Endodermal cell (in vitro differentiated cells): ENCODE measurements at regions not wholly inside any gene's neighbourhood (a gene's known extent, or its start where the extent isn't known, plus 50 kb on each side); places are given as distances from the start of the nearest gene placed in this dataset.
"Not testable (repeated sequence)": the region's sequence is repeated elsewhere in the genome, so short reads cannot be mapped to it uniquely, and the experiment has no call there.

ENCODE experiments used
- DNase-seq: peaks from one replicate; pipeline ENCODE4 v3.0.0-alpha.2; 2017
- H3K27ac ChIP-seq: 2 replicates; pipeline ENCODE4 v1.5.1; 2013; ENCODE audit warnings: mild to moderate bottlenecking, low read depth, low read length, moderate library complexity
- H3K27me3 ChIP-seq: 2 replicates; pipeline ENCODE4 v1.6.1; 2013; ENCODE audit warnings: mild to moderate bottlenecking, low read length, moderate library complexity; ENCODE audit not compliant: insufficient read depth, control insufficient read depth, poor library complexity, severe bottlenecking
- H3K36me3 ChIP-seq: 2 replicates; pipeline ENCODE4 v1.7.0; 2013; ENCODE audit warnings: mild to moderate bottlenecking, low read length, moderate library complexity; ENCODE audit not compliant: control insufficient read depth, insufficient read depth
- H3K4me1 ChIP-seq: one replicate; pipeline ENCODE4 v1.7.0; 2013; ENCODE audit warnings: low read length; ENCODE audit not compliant: control insufficient read depth, insufficient read depth
- H3K4me3 ChIP-seq: 2 replicates; pipeline ENCODE4 v1.5.1; 2013; ENCODE audit warnings: mild to moderate bottlenecking, low read length, moderate library complexity
- H3K9ac ChIP-seq: 2 replicates; pipeline ENCODE4 v1.6.1; 2013; ENCODE audit warnings: mild to moderate bottlenecking, low read length, moderate library complexity; ENCODE audit not compliant: poor library complexity, severe bottlenecking; ENCODE audit errors: extremely low read depth
- H3K9me3 ChIP-seq: 2 replicates; pipeline ENCODE4 v1.6.1; 2013; ENCODE audit warnings: mild to moderate bottlenecking, low read length, moderate library complexity; ENCODE audit not compliant: control insufficient read depth
- H3K27ac Mint-ChIP-seq: 2 replicates; pipeline ENCODE4 v1.8.0; 2020; ENCODE audit warnings: mixed read lengths
- H3K27me3 Mint-ChIP-seq: 2 replicates; pipeline ENCODE4 v1.8.0; 2021; ENCODE audit warnings: mild to moderate bottlenecking, mixed read lengths; ENCODE audit not compliant: insufficient read depth
- H3K36me3 Mint-ChIP-seq: 2 replicates; pipeline ENCODE4 v1.8.0; 2020; ENCODE audit warnings: low read depth, mixed read lengths
- H3K4me1 Mint-ChIP-seq: 2 replicates; pipeline ENCODE4 v1.8.0; 2020; ENCODE audit warnings: mixed read lengths
- H3K4me3 Mint-ChIP-seq: 2 replicates; pipeline ENCODE4 v1.8.0; 2020; ENCODE audit warnings: mild to moderate bottlenecking, moderate library complexity, mixed read lengths
- H3K9me3 Mint-ChIP-seq: 2 replicates; pipeline ENCODE4 v1.8.0; 2020; ENCODE audit warnings: mild to moderate bottlenecking, mixed read lengths
- WGBS, 2 experiments: methylation state at CpG; one replicate each; pipeline versions ENCODE4 v1.1.5 to v1.1.7; 2013; ENCODE audit warnings: missing lambda C conversion rate in 2 of 2, mixed read lengths in 1 of 2; ENCODE audit not compliant: insufficient coverage in 1 of 2, insufficient read length in 1 of 2; 5-methylcytosine and 5-hydroxymethylcytosine counted together
- TF ChIP-seq, protein P1 (sequence below): fragments of 200-600 bp; sonication (generic); conservative IDR thresholded peaks from 2 replicates; pipeline ENCODE4 v1.5.0; 2021; ENCODE audit warnings: antibody characterized with exemption, mild to moderate bottlenecking

DNA sequence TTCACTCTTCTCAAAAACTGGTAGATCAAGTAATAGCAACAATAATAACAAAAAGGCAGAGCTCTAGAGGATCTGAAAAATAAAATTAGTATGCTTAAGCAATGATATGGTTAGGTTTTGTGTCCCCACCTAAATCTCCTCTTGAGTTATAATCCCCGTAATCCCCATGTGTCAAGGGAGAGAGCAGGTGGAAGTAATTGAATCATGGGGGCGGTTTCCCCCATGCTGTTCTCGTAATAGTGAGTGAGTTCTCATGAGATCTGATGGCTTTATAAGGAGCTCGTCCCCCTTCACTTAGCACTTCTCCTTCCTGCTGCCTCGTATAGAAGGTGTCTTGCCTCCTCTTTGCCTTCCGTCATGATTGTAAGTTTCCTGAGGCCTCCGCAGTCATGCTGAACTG, 60.2 kb upstream of the ABHD2 start:
- Histone ChIP-seq H3K9me3 (no peaks in the 10 kb centered on the region), H3K27ac (no peak overlapping the region), H3K27me3 (no peaks in the 10 kb centered on the region), H3K9ac (no peak overlapping the region), H3K4me3 (no peak overlapping the region), H3K4me1 (no peaks in the 10 kb centered on the region), H3K36me3 (no peaks in the 10 kb centered on the region)
- no peak for DNase-seq
- Mint-ChIP-seq H3K27me3 (no peaks in the 10 kb centered on the region), H3K4me1 (no peaks in the 10 kb centered on the region), H3K9me3 (peaks cover 11% of the 10 kb centered on the region), H3K36me3 (no peaks in the 10 kb centered on the region), H3K27ac (no peak overlapping the region), H3K4me3 (no peak overlapping the region)
- 63 to 82% methylated on average over 3 to 7 of the region's 7 CpGs for WGBS, 2 experiments
- TF ChIP-seq, protein P1, sequence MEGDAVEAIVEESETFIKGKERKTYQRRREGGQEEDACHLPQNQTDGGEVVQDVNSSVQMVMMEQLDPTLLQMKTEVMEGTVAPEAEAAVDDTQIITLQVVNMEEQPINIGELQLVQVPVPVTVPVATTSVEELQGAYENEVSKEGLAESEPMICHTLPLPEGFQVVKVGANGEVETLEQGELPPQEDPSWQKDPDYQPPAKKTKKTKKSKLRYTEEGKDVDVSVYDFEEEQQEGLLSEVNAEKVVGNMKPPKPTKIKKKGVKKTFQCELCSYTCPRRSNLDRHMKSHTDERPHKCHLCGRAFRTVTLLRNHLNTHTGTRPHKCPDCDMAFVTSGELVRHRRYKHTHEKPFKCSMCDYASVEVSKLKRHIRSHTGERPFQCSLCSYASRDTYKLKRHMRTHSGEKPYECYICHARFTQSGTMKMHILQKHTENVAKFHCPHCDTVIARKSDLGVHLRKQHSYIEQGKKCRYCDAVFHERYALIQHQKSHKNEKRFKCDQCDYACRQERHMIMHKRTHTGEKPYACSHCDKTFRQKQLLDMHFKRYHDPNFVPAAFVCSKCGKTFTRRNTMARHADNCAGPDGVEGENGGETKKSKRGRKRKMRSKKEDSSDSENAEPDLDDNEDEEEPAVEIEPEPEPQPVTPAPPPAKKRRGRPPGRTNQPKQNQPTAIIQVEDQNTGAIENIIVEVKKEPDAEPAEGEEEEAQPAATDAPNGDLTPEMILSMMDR, result no peak

DNA sequence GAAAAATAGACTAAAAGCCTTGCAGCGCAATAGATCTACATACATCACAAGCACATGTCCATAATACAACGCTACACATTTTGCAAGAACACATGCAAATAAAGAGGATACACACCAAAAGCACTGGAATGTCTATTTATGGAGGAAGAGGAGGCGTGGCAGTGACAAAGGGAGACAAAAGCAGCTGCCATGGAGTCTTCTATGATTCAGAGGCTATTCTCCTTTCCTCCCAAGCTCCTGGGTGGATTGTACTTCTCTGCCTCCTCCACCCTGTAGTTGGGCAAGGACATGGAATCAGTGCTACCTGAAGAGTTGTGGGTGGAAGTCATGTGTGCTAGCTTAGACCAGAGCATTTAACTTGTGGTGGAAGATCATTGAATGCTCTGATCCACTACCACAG, 57.9 kb upstream of the ABHD2 start:
- Histone ChIP-seq H3K9me3 (no peaks in the 10 kb centered on the region), H3K9ac (no peak overlapping the region), H3K4me3 (no peak overlapping the region), H3K27me3 (no peaks in the 10 kb centered on the region), H3K4me1 (no peaks in the 10 kb centered on the region), H3K27ac (no peak overlapping the region), H3K36me3 (no peaks in the 10 kb centered on the region)
- Mint-ChIP-seq H3K36me3 (no peaks in the 10 kb centered on the region), H3K9me3 (peaks cover 11% of the 10 kb centered on the region), H3K27ac (no peak overlapping the region), H3K27me3 (no peaks in the 10 kb centered on the region), H3K4me1 (no peaks in the 10 kb centered on the region), H3K4me3 (no peak overlapping the region)
- 86 to 100% methylated on average over 1 of the region's 3 CpGs for WGBS, 2 experiments
- no peak for DNase-seq
- TF ChIP-seq, protein P1, result no peak

DNA sequence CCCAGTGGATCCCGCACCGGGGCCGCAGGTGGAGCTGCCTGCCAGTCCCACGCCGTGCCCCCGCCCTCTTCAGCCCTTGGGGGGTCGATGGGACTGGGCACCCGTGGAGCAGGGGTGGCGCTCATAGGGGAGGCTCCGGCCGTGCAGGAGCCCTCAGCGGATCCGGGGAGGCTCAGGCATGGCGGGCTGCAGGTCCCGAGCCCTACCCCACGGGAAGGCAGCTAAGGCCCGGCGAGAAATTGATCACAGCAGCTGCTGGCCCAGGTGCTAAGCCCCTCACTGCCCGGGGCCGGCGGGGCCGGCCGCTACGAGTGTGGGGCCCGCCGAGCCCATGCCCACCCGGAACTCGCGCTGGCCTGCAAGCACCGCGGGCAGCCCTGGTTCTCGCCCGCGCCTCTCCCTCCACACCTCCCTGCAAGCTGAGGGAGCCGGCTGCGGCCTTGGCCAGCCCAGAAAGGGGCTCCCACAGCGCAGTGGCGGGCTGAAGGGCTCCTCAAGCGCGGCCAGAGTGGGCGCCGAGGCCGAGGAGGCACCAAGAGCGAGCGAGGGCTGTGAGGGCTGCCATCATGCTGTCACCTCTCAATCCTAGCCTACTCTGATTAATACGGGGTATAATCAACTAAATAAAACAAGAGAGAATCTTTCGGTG, 56.5 kb upstream of the ABHD2 start:
- not testable (repeated sequence) for H3K9ac ChIP-seq, H3K27ac ChIP-seq, H3K4me1 Mint-ChIP-seq, H3K27me3 ChIP-seq, DNase-seq, H3K9me3 ChIP-seq, H3K36me3 Mint-ChIP-seq, H3K9me3 Mint-ChIP-seq, H3K36me3 ChIP-seq, H3K27me3 Mint-ChIP-seq, H3K27ac Mint-ChIP-seq, H3K4me1 ChIP-seq, H3K4me3 ChIP-seq, H3K4me3 Mint-ChIP-seq
- 95 to 96% methylated on average over 23 to 47 of the region's 47 CpGs for WGBS, 2 experiments

DNA sequence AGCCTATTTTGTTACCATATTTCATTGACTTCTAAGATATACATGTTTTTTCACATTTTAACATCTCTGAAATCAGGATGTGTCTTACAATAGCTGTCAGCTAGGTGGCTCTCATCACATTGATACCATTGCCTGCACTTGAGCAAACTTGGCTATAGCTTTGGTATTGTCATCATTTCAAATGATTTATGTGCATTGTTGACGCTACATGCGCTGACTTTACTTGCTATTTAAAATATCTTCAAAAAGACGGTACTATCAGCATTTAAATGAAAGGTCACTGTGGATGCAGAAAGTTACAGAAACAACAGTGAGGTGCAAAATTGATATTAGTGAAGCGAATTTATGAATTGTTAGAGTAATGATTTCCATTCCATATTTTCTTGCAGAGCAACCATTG, 54.0 kb upstream of the ABHD2 start:
- Histone ChIP-seq H3K4me3 (no peak overlapping the region), H3K4me1 (no peaks in the 10 kb centered on the region), H3K36me3 (no peaks in the 10 kb centered on the region), H3K27ac (no peak overlapping the region), H3K9me3 (no peaks in the 10 kb centered on the region), H3K27me3 (no peaks in the 10 kb centered on the region), H3K9ac (no peak overlapping the region)
- Mint-ChIP-seq H3K27ac (no peak overlapping the region), H3K27me3 (no peaks in the 10 kb centered on the region), H3K4me3 (no peak overlapping the region), H3K9me3 (peaks cover 8% of the 10 kb centered on the region), H3K4me1 (no peaks in the 10 kb centered on the region), H3K36me3 (no peaks in the 10 kb centered on the region)
- no peak for DNase-seq
- WGBS, 2 experiments, result 90 to 99% methylated on average over 3 to 4 of the region's 4 CpGs
- TF ChIP-seq, protein P1, result peak; percentile 62
